ENCODE measurements at regions not wholly inside any gene's neighbourhood (a gene's known extent, or its start where the extent isn't known, plus 50 kb on each side); places are given as distances from the start of the nearest gene placed in this dataset.

- DNase-seq: no peak
- no peak for ATAC-seq
- intact Hi-C loops (cut with DNase I): no loop called here
- H3K4me1 ChIP-seq: no peaks in the 10 kb centered on the region
- H3K36me3 ChIP-seq (ENCODE audit: insufficient read depth in 1 of 2, low read depth in 1 of 2): no peaks in the 10 kb centered on the region
- no peak overlapping the region for H3K4me3 ChIP-seq
- H3K27ac ChIP-seq: no peak overlapping the region
- 88 to 92% (median 92%) methylated on average over 3 of the region's 3 CpGs for WGBS, 3 donors
- no peaks in the 10 kb centered on the region for H3K9me3 ChIP-seq
- no peak for TF ChIP-seq CTCF (IDR thresholded peaks at IDR 0.05)
- no peaks in the 10 kb centered on the region for H3K27me3 ChIP-seq (ENCODE audit: insufficient read depth in 3 of 3, low read length in 2 of 3)
These were observed 100.9 kb upstream of the ARHGEF3 start for GRCh38 chr3:56902468-56903160.

GRCh38 chr3:56900801-56901200, 99.1 kb upstream of the ARHGEF3 start:
- H3K27me3 ChIP-seq (ENCODE audit: insufficient read depth in 3 of 3, low read length in 2 of 3): no peaks in the 10 kb centered on the region
- intact Hi-C loops (cut with DNase I): no loop called here
- no peak overlapping the region for H3K27ac ChIP-seq
- no peak for ATAC-seq
- no peaks in the 10 kb centered on the region for H3K36me3 ChIP-seq (ENCODE audit: insufficient read depth in 1 of 2, low read depth in 1 of 2)
- no peaks in the 10 kb centered on the region for H3K9me3 ChIP-seq
- DNase-seq: no peak
- 0% methylated on average over 1 of the region's 1 CpG for WGBS, 3 donors
- TF ChIP-seq CTCF (IDR thresholded peaks at IDR 0.05): no peak
- H3K4me1 ChIP-seq: no peaks in the 10 kb centered on the region
- H3K4me3 ChIP-seq: no peak overlapping the region

GRCh38 chr3:56899851-56900250, 98.1 kb upstream of the ARHGEF3 start:
- no peak overlapping the region for H3K27ac ChIP-seq
- H3K36me3 ChIP-seq (ENCODE audit: insufficient read depth in 1 of 2, low read depth in 1 of 2): no peaks in the 10 kb centered on the region
- ATAC-seq: no peak
- DNase-seq: no peak
- 74 to 79% (median 77%) methylated on average over 6 of the region's 6 CpGs for WGBS, 3 donors
- no peak overlapping the region for H3K4me3 ChIP-seq
- no peak for TF ChIP-seq CTCF (IDR thresholded peaks at IDR 0.05)
- H3K4me1 ChIP-seq: no peaks in the 10 kb centered on the region
- intact Hi-C loops (cut with DNase I): no loop called here
- H3K9me3 ChIP-seq: no peaks in the 10 kb centered on the region
- no peaks in the 10 kb centered on the region for H3K27me3 ChIP-seq (ENCODE audit: insufficient read depth in 3 of 3, low read length in 2 of 3)

GRCh38 chr3:56899078-56899477, 97.3 kb upstream of the ARHGEF3 start:
- intact Hi-C loops (cut with DNase I): no loop called here
- 83 to 89% (median 88%) methylated on average over 6 of the region's 6 CpGs for WGBS, 3 donors

More at GRCh38 chr3:56899078-56899477, 97.3 kb upstream of the ARHGEF3 start:
- TF ChIP-seq CTCF (IDR thresholded peaks at IDR 0.05): no peak
- ATAC-seq: no peak
- H3K36me3 ChIP-seq (ENCODE audit: insufficient read depth in 1 of 2, low read depth in 1 of 2): no peaks in the 10 kb centered on the region
- DNase-seq: no peak
- H3K4me1 ChIP-seq: no peaks in the 10 kb centered on the region
- no peaks in the 10 kb centered on the region for H3K9me3 ChIP-seq
- H3K27ac ChIP-seq: no peak overlapping the region
- H3K27me3 ChIP-seq (ENCODE audit: insufficient read depth in 3 of 3, low read length in 2 of 3): no peaks in the 10 kb centered on the region
- H3K4me3 ChIP-seq: no peak overlapping the region
